HG02759 (cell line): ENCODE measurements at regions not wholly inside any gene's neighbourhood (a gene's known extent, or its start where the extent isn't known, plus 50 kb on each side); places are given as distances from the start of the nearest gene placed in this dataset.
"Not testable (repeated sequence)": the region's sequence is repeated elsewhere in the genome, so short reads cannot be mapped to it uniquely, and the experiment has no call there.

ENCODE experiments used
- ATAC-seq: cut with Tn5 transposase; IDR thresholded peaks from one replicate; pipeline ENCODE4 v1.9.1; 2021; ENCODE audit warnings: mild to moderate bottlenecking, moderate library complexity; ENCODE audit not compliant: unreplicated experiment

DNA sequence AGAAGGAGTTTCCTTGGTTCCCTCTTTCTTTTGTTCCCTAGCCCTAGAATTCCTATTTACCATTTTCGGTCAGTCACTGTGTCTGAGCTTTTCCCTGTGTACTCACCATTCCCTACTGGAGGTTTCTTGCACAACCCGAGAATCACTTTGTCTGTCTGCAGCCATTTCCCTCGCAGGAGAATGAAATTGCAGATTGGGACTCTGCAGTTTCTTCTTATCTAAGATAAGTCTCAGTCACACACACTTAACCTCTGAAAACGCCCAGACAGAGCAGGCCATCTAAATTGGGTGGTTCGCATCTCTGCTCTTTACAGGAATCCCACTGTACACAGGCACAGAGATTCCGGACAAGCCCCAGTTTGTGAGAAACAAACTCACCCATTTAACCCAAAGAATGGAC lies 58.6 kb upstream of the CNTNAP2 start:
- ATAC-seq = no peak

DNA sequence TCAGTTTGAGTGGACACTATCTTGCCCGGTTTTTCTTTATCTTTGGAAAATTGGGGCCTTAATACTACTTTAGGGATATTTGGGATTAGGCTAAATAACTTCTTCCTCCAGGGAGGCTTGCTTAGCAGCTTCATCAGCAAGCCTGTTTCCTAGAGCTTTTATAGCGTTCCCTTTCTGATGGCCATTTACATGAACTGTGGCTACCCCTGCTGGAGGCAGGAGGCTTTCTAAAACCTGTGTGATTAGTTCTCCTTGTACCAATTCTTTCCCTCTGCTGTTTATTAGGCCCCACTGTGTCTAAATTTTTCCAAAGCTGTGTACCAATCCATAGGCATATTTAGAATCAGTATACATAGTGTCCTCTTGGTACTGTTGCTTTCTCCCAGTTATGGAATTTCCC lies 61.7 kb upstream of the CNTNAP2 start:
- no peak for ATAC-seq

DNA sequence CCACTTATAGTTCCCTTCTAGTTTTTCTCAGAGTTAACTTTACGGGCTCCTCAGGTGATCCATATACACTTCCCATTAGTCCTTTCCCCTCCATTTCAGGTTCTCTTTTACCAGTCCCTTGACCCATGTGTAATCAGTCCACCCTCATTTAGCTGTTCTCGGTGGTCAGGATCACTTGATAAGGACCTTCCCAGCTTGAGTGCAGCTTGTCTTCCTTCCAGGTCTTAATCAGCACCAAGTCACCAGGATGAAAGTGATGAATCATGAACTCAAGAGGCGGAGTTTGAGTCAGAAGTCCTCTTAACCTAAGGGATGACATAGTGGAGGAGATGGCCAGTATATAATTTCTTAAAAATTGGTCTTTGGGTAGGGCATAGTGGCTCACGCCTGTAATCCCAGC lies 63.1 kb upstream of the CNTNAP2 start:
- no peak for ATAC-seq

DNA sequence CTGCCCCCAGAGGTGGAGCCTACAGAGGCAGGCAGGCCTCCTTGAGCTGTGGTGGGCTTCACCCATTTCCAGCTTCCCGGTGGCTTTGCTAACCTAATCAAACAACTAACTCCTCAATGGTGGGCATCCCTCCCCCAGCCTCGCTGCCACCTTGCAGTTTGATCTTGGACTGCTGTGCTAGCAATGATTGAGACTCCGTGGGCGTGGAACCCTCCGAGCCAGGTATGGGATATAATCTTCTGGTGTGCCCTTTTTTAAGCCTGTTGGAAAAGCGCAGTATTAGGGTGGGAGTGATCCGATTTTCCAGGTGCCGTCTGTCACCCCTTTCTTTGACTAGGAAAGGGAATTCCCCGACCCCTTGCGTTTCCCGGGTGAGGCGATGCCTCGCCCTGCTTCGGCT lies 73.3 kb upstream of the CNTNAP2 start:
- ATAC-seq = not testable (repeated sequence)

DNA sequence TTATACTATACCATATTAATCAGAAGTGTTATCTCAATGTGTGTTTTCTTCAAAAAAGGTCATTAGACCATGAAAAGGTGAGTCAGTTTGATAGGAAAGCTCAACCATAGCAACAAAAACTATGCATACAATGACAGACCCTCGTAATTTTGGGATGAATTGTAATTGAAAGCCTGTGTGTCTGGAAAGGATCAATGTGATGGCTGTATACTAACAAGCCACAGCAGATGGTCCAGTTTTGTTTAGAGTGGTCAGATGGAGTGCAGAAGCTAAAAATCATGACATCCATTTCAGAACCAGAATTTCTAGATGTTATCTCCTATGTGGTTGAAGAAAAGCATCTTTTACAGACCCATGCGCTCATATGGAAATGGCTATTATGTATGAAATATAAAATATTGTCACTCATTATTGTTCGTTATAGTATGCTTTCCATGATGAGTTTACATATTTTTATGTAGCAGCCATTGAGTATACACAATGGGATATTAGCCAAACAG lies 88.3 kb upstream of the CNTNAP2 start:
- no peak for ATAC-seq

DNA sequence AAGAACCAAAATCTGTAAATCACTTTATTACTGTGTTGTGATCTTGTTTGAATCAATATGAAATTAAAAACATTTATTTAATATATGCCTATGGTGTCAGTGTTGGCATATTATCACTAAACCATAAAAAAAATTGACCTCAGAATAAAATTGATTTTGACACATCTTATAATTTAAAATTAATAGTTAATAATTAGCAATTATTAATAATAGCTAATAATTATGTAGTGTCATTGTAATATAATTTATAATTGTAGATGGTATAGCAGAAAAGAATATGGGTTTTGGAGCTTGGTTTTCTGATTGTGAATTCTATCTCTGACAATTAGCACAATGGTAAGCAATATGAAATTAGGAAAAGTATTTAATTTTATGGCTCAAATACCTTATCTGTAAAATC lies 89.4 kb upstream of the CNTNAP2 start:
- ATAC-seq = no peak

DNA sequence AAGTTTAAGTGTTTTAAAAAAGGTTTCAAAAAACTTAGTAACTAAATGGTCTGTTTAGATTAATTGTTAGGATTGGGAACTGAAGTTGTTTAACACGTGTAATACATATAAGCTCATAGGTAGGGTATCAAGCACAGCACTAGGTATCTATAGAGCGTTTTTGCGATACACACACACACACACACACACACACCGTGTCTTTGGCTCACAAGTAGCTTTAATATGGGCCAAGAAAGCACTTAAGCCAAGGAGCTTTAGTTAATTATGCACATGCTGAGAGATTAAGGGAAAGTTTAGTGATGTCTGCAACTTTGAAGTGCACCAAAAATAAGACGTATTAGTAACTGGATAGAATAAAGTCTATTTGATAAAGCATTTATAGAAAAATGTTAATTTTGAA lies 93.8 kb upstream of the CNTNAP2 start:
- no peak for ATAC-seq

DNA sequence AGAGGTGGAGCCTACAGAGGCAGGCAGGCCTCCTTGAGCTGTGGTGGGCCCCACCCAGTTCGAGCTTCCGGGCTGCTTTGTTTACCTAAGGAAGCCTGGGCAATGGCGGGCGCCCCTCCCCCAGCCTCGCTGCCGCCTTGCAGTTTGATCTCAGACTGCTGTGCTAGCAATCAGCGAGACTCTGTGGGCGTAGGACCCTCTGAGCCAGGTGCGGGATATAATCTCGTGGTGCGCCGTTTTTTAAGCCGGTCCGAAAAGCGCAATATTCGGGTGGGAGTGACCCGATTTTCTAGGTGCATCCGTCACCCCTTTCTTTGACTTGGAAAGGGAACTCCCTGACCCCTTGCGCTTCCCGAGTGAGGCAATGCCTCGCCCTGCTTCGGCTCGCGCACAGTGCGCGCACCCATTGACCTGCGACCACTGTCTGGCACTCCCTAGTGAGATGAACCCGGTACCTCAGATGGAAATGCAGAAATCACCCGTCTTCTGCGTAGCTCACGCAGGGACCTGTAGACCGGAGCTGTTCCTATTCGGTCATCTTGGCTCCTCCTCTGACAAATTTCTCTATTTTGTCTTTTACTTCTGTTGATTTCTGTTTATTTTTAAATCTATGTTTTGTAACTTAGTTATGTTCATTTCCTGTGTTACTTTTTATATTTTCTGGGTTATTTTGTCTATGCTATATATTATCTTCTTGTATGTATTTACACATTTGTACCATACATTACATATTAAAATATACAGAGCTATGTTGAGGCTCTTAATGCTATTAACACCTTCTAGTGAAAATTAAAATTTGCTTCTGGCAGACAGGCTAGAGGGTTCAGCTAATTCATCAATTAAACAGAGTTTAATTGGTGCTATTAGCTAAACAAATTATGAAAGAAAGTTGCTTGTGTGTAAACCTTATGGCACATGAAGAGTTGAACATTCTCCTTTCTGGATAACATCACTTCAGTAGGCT lies 97.3 kb upstream of the CNTNAP2 start:
- not testable (repeated sequence) for ATAC-seq

DNA sequence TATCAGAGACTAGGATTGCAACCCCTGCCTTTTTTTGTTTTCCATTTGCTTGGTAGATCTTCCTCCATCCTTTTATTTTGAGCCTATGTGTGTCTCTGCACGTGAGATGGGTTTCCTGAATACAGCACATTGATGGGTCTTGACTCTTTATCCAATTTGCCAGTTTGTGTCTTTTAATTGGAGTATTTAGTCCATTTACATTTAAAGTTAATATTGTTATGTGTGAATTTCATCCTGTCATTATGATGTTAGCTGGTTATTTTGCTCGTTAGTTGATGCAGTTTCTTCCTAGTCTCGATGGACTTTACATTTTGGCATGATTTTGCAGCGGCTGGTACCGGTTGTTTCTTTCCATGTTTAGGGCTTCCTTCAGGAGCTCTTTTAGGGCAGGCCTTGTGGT lies 99.2 kb upstream of the CNTNAP2 start:
- not testable (repeated sequence) for ATAC-seq

DNA sequence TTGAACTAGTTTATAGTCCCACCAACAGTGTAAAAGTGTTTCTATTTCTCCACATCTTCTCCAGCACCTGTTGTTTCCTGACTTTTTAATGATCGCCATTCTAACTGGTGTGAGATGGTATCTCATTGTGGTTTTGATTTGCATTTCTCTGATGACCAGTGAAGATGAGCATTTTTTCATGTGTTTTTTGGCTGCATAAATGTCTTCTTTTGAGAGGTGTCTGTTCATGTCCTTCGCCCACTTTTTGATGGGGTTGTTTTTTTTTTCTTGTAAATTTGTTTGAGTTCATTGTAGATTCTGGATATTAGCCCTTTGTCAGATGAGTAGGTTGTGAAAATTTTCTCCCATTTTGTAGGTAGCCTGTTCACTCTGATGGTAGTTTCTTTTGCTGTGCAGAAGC lies 102.4 kb upstream of the CNTNAP2 start:
- ATAC-seq = not testable (repeated sequence)

DNA sequence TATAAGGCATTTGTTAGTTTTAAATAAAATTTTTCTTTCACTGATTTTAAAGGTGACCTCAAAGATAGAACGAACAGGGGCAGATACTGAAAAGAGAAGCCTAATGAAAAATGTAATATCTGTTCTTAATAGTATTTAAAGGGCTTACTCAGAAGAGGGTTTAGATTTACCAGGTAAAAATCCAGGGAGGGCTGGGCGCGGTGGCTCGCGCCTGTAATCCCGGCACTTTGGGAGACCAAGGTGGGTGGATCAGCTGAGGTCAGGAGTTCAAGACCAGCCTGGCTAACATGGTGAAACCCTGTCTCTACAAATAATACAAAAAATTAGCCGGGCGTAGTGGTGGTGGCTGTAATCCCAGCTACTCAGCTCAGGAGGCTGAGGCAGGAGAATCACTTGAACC lies 108.3 kb upstream of the CNTNAP2 start:
- no peak for ATAC-seq

DNA sequence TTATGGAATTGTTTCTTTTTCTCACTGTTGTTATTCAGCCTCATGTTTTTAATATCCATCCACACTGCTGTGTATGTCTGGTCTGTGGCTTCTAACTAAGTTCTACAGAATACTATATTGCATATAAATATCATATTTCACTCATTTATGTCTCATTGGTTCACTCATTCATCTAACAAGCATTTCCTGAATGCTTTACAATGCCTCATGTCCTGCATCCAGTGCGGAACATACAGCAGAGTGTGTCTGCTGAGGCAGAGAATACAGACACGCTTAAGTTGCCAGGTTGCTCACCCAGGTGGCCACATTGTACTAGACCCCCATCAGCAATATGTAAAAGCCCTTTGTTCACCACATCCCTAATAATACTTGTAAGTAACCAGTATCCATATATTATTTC lies 111.8 kb upstream of the CNTNAP2 start:
- ATAC-seq = no peak

DNA sequence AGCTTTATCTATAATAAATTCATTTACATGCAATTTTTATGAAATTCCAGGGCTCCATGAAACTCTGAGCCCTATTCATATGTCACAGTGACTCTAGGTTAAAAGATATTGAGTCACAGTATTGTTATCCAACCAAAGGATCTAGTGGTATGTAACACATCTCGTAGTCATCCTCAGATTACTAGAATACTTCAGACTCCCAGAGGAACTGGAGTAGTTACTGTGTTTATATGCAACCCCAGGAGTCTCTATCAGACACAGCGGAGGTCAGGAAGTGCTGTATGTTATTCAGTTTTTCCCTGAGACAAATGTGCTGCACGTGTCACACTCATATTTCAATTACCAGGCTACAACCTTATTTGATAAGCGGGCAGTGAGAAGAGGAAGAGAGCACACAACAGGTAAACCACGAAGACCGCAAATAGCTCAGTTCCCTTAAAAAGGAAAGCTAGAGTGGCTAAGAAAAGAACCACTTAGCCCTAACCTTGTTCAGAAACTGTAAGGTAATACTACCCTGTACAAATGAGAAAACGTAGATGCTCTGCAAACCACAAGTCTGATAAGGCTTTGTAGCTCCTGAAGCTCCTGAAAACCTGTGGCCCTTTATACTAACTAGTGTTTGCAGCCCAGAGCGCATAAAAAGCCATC lies 114.0 kb upstream of the CNTNAP2 start:
- ATAC-seq = peak; percentile 98

DNA sequence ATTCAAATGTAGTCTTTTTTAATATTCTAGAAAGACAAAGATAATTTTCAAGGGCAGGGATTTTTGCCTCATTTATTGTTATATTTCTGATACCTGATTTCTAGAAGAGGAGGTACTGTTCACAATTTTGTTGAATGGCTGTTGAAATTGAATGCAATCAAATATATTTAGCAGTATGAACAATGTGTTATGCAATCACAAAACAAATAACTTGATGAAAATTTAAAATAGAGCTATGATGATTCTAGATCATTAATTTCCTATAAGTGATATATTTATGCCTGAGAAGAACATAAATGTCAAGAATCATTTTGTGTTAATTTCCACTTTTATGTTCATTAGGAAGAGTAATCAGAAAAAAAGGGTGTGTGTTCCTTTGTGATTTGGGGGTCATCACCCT lies 114.6 kb upstream of the CNTNAP2 start:
- ATAC-seq = no peak

DNA sequence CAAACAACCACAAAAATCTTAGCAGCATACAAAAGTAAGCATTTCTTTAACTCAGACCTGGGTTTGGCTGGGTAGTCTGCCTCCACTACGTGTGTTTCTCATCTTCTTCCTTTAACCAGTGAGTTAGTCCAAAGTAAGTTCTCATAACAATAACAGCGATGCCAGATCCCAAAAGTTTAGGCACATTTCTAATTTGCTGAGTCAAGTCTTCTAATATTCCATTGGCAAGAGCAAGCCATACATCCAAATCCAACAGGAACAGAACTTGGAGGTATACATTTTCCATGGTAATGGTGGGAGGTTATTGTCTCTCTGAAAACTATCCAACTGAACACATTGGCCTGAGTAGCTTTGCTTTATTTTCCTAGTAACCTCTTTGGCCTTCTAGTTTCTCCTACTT lies 115.7 kb upstream of the CNTNAP2 start:
- no peak for ATAC-seq

DNA sequence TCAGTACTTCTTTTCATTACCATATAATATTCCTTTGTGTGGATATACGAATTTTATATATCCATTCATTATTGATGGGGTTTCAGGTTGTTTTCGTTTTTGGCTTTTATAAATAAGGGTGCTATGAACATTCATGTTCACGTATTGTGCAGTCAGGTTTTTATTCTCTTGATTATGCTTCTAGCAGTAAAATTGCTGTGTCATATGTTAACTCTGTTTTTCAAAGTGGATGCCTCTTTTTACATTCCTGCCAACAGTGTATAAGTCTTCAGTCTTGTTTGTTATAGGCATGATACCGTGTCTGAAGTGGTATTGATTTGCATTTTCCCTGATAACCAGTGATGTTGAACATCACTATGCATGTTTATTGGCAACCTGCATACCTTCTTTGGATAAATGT lies 127.1 kb upstream of the CNTNAP2 start:
- ATAC-seq = no peak

DNA sequence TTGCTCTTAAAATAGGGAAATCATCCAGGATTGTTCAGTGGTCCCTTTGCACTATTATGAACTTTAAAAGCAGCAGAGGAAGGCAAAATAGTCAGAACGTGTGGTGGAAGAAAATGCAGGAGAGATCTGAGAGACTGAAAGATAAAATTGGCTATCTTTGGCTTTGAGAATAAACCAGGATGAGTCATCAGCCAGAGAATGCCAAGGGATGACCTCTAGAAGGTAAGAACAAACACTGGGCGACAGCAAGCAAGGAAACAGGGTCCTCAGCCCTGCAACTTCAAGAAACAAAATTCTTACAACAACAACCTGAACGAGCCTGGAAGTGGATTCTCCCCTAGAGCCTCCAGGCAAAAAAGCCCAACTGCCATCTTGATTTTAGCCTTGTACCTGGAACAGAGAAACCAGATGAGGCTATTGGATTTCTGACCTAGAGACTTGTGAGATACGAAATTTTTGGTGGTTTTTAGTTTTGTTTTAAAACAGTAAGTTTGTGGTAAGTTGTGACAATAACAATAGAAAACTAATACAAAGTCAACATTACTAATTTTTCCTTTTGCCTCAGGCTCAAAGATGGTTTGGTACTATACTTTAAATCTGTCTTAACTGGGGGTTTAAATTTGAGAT lies 130.2 kb upstream of the CNTNAP2 start:
- no peak for ATAC-seq

DNA sequence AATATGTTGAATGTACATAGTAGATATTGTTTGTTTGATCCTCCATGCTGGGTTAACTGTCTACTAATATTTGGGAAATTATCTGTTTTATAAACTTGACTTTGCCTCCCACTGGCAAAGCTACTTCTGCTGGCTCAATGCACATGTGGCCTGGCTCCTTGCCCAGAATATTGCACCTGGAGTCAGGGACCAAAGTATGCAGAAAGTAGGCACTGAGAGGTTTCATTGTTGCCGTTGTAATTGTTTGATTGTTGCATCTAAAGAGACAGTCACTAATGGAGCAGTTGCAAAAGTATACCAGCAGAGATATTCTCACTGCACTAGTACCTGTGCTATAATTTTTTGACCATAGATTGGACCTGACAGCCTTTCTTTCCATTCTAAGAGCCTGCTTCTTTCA lies 137.8 kb upstream of the CNTNAP2 start:
- no peak for ATAC-seq

DNA sequence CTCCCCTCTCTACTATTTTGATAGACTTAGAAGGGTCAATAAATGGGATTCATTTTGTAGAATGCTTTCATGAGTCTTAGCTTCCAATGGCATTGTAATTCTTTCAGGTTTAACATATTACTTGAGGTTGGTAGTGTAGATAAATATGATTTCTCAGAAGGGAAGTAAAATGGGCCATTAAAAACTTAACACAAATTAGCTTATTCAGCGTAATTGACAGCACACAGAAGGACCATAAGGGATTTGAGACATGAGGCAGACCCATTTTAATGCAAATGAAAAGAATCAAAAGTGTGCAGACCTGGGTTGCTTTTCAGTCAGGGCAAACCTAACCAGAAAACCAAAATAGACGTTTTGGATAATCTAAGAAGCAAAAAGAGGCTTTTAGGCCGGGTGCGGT lies 156.6 kb upstream of the CNTNAP2 start:
- ATAC-seq = no peak

DNA sequence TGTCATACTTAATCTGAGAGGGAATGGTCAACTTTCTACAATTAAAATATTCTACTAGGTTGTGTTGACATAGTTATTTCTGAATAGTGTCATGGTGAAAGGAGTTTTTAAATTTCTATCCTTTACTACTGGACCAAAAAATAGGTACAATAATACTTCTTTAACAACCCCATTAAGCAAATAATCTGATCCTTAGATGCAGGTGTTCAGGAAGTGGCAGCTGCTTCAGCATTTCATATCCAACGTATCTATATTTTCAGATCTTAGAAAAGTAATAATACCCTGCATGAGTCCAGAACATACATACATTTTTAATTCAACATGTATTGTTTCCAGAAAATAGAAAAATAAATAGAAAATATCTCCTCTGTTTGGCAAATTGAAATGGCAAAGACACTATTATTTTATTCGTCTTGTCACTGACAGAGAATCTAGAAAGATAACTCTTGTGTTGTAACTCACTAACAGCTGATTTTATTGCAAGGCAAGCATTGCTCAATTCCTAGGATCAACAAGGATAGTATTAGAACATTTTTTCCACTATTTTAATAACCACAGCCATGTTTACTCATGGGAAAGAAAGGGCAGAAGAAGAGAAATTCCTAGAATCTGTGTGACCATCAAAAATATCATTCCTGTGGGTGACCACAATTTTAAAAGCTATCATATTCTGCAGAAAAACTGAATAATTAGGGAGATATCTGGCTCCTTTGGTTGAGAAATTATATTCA lies 159.3 kb upstream of the CNTNAP2 start:
- ATAC-seq = no peak

DNA sequence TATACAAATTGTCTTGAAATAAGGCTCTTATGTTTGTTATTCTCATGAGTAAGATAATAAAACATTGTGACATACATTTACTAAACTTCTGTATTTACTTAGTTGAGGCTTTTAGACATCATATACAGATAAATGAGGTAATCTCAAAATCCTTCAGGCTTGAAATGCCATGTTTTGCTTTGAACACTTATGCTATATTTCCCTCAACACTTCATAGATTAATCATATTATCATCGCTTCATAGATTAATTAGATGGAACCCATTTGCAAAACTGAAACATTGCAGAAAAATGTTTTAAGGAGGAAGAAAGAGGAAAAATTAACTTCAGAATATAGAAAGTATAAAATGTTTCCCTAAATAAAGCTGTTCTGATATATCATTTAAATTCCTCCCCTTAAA lies 165.0 kb upstream of the CNTNAP2 start:
- ATAC-seq = no peak
